Cardiac fibroblast (primary cell): ENCODE measurements at regions not wholly inside any gene's neighbourhood (a gene's known extent, or its start where the extent isn't known, plus 50 kb on each side); places are given as distances from the start of the nearest gene placed in this dataset.

Source experiments
- DNase-seq, 2 donors: peaks; one replicate each; pipeline versions ENCODE4 v3.0.0 to v3.0.0-alpha.2; 2010; ENCODE audit warnings: low read depth in 2 of 2
- H3K4me3 ChIP-seq, 2 donors: replicated peaks in 1 of 2; 1 replicate in 1 of 2; 2 replicates in 1 of 2; pipeline ENCODE4 v1.5.1; 2011; ENCODE audit warnings: low read depth in 2 of 2, low read length in 2 of 2, mild to moderate bottlenecking in 2 of 2, moderate library complexity in 1 of 2
- TF ChIP-seq, protein P1 (sequence below): IDR thresholded peaks from one replicate; pipeline ENCODE4 v1.5.1; 2011; ENCODE audit warnings: low read depth, mild to moderate bottlenecking, low read length, inconsistent platforms

- H3K4me3 ChIP-seq, result no peak overlapping the region
- TF ChIP-seq, protein P1, sequence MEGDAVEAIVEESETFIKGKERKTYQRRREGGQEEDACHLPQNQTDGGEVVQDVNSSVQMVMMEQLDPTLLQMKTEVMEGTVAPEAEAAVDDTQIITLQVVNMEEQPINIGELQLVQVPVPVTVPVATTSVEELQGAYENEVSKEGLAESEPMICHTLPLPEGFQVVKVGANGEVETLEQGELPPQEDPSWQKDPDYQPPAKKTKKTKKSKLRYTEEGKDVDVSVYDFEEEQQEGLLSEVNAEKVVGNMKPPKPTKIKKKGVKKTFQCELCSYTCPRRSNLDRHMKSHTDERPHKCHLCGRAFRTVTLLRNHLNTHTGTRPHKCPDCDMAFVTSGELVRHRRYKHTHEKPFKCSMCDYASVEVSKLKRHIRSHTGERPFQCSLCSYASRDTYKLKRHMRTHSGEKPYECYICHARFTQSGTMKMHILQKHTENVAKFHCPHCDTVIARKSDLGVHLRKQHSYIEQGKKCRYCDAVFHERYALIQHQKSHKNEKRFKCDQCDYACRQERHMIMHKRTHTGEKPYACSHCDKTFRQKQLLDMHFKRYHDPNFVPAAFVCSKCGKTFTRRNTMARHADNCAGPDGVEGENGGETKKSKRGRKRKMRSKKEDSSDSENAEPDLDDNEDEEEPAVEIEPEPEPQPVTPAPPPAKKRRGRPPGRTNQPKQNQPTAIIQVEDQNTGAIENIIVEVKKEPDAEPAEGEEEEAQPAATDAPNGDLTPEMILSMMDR, result no peak
- DNase-seq, result no peak
These were observed 471.6 kb downstream of the ARL4A start for GRCh38 chr7:13159003-13159402.

DNA sequence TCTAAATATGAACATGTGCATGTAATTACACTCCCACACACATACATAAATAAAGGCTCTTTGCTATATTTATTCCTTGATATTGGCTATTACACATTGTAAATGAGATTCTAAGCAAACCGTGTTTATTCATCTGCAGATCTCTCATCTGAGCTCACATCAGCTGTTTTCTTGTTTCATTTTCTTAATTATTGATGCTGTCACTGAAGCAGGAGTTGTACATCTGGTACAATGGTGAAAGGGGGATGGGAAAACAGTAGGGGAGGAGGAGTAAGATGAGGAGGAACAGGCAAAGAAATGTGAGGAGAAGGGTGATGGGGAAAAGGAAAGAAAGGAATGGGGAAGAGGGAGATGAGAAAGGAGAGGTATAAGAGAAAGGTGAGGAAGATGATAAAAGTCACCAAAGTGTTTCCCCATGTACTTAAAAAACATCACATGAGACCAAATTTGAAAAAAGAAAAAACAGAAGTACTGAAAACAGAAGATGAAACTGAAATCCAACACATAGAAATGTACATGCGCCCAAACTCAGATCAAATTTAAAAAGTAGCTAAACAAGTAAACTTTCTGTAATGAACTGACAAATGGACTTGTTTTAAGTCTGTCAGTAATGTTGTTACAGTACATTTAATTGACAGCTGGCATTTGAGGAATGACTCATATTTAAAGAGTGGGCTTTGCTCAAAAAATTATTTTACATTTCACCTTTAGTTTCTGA is 472.2 kb downstream of the ARL4A start:
- H3K4me3 ChIP-seq, result no peak overlapping the region
- TF ChIP-seq, protein P1, result no peak
- no peak for DNase-seq

GRCh38 chr7:13161125-13161524 is 473.7 kb downstream of the ARL4A start:
- H3K4me3 ChIP-seq, result no peak overlapping the region
- no peak for DNase-seq
- TF ChIP-seq, protein P1, result no peak

- no peak overlapping the region for H3K4me3 ChIP-seq
- no peak for DNase-seq
- TF ChIP-seq, protein P1, result no peak
These were observed 478.4 kb downstream of the ARL4A start for GRCh38 chr7:13165854-13166253.

DNA sequence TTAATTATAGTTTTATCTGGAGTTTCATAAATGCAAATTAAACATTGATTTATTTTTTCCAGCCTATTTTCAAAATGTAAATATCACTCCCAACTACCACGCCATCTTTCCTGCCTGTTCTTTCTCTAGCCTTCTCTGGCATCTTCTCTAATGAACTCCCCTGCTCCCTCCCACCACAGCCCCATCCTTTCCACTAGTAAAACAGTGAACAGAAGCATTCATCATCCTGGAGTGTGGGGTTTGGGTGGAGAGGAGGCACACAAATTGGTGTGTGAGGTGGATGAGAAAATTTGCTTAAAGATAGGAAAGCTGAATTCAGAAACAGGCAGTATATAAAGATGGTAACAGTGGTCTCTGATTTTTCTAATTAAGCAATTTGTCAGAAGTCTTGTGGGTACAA is 479.4 kb downstream of the ARL4A start:
- TF ChIP-seq, protein P1, result no peak
- DNase-seq, result no peak
- H3K4me3 ChIP-seq, result no peak overlapping the region

- no peak for DNase-seq
- no peak overlapping the region for H3K4me3 ChIP-seq
- TF ChIP-seq, protein P1, result no peak
These were observed 481.9 kb downstream of the ARL4A start for GRCh38 chr7:13169356-13169755.

DNA sequence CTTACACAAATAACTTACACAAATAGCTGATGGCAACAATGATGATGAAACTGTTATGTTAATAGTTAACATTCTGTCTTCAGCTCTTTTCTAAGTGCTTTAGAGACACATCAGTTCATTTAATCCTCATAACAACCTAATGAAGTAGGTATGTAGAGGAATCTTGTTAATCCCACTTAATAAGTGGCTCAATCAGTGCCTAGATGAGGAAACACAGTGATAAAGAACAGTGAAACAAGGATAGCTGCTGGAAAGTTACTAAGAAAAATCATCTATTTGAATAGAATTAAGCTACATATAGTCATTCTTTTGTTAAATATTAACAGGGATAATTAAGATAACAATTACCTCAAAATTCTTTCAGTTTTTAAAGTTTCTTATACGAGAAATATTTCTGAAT is 487.6 kb downstream of the ARL4A start:
- no peak overlapping the region for H3K4me3 ChIP-seq
- TF ChIP-seq, protein P1, result no peak
- DNase-seq, result no peak
